H1 (cell line): ENCODE measurements at regions not wholly inside any gene's neighbourhood (a gene's known extent, or its start where the extent isn't known, plus 50 kb on each side); places are given as distances from the start of the nearest gene placed in this dataset.

Experiments used
- ASH2L ChIP-seq: fragments of 200-600, 300-600 bp; sonication (generic); IDR thresholded peaks from one replicate; pipeline ENCODE4 v1.7.1; 2017; ENCODE audit warnings: low read length
- CHD1 ChIP-seq: IDR thresholded peaks from 2 replicates; pipeline ENCODE4 v1.6.1; 2012; ENCODE audit warnings: low read depth, low read length, improper control_type of control experiment
- HDAC6 ChIP-seq: IDR thresholded peaks from one replicate; pipeline ENCODE4 v1.7.1; 2012; ENCODE audit warnings: low read depth, mild to moderate bottlenecking, inconsistent platforms, low read length, moderate library complexity
- POLR2A ChIP-seq, 2 experiments: IDR thresholded peaks; 1 replicate in 1 of 2; 2 replicates in 1 of 2; pipeline ENCODE4 v1.6.1; 2011; ENCODE audit warnings: low read depth in 2 of 2, low read length in 2 of 2, mild to moderate bottlenecking in 2 of 2; ENCODE audit errors: control extremely low read depth in 1 of 2
- RAD21 ChIP-seq, 2 experiments: IDR thresholded peaks in 1 of 2; conservative IDR thresholded peaks in 1 of 2; 2 replicates each; pipeline ENCODE4 v1.6.1; 2011; ENCODE audit warnings: low read depth in 2 of 2, low read length in 2 of 2, improper control_type of control experiment in 1 of 2, inconsistent platforms in 1 of 2, mild to moderate bottlenecking in 1 of 2, moderate library complexity in 1 of 2
- SP1 ChIP-seq: IDR thresholded peaks from 2 replicates; pipeline ENCODE4 v1.6.1; 2011; ENCODE audit warnings: low read depth, low read length
- TAF1 ChIP-seq: IDR thresholded peaks from 2 replicates; pipeline ENCODE4 v1.6.1; 2011; ENCODE audit warnings: mild to moderate bottlenecking, low read depth, low read length
- TF ChIP-seq, protein P1 (sequence below), 3 experiments: IDR thresholded peaks; 1 replicate in 2 of 3; 2 replicates in 1 of 3; pipeline versions ENCODE4 v1.5.1 to v1.6.1; 2011; ENCODE audit warnings: low read length in 3 of 3, mild to moderate bottlenecking in 3 of 3, inconsistent platforms in 2 of 3, low read depth in 1 of 3, moderate library complexity in 1 of 3; ENCODE audit not compliant: insufficient read depth in 1 of 3; ENCODE audit errors: control extremely low read depth in 1 of 3

DNA sequence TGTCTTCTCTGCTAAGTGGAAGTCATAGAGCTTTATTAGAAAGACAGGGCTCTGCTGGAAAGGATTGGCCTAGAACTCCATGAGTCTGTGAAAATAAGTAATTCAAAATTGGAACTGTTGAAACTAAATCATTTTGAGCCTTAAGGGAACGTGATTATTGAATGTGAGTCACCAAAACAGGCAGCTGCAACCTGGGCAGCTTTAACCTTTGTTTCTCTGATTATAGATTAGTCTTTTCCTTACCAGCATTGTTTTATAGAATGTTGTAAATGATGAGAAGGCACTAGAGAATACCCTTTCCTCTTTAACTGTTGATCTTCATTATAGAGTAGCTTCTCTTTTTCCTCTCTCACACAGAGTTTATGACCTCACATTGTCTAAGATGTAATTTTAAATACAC, 638.8 kb upstream of the SLITRK6 start:
- TF ChIP-seq RAD21 (IDR thresholded peaks at IDR 0.05 in 1 of 2, conservative IDR thresholded peaks at IDR 0.05 in 1 of 2; ENCODE audit: low read depth in 2 of 2, low read length in 2 of 2) (no peak), TAF1 (no peak), ASH2L (no peak), CHD1 (no peak), HDAC6 (no peak), POLR2A (IDR thresholded peaks at IDR 0.05; ENCODE audit: control extremely low read depth in 1 of 2, low read depth in 2 of 2, low read length in 2 of 2) (no peak), SP1 (no peak)
- TF ChIP-seq, protein P1, sequence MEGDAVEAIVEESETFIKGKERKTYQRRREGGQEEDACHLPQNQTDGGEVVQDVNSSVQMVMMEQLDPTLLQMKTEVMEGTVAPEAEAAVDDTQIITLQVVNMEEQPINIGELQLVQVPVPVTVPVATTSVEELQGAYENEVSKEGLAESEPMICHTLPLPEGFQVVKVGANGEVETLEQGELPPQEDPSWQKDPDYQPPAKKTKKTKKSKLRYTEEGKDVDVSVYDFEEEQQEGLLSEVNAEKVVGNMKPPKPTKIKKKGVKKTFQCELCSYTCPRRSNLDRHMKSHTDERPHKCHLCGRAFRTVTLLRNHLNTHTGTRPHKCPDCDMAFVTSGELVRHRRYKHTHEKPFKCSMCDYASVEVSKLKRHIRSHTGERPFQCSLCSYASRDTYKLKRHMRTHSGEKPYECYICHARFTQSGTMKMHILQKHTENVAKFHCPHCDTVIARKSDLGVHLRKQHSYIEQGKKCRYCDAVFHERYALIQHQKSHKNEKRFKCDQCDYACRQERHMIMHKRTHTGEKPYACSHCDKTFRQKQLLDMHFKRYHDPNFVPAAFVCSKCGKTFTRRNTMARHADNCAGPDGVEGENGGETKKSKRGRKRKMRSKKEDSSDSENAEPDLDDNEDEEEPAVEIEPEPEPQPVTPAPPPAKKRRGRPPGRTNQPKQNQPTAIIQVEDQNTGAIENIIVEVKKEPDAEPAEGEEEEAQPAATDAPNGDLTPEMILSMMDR (IDR thresholded peaks at IDR 0.05; ENCODE audit: control extremely low read depth in 1 of 3, insufficient read depth in 1 of 3, low read depth in 1 of 3, low read length in 3 of 3) = no peak
